ENCODE measurements at regions not wholly inside any gene's neighbourhood (a gene's known extent, or its start where the extent isn't known, plus 50 kb on each side); places are given as distances from the start of the nearest gene placed in this dataset.

DNA sequence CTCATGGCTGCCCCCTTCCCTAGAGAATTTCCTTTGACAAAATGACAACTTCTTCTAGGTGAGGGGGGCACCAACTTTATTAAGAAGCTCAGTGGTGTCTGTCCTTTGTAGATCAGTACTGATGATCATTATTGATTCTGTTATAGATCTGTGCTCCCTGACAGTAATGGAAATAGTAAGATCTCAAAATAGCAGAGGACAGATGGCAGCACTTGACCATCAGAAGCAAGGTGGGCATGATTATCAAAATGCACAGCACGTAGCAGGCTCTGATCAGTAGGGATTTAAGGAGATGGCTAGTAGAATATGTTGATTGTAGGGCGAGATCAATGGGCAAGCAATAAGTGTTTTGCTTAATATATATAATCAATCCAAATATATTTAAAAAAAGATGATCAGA, 208.6 kb upstream of the HDDC2 start:
- TF ChIP-seq YY1 (IDR thresholded peaks at IDR 0.05; ENCODE audit: insufficient read depth, insufficient read length), result no peak
- TF ChIP-seq SUZ12 (IDR thresholded peaks at IDR 0.05; ENCODE audit: extremely low read depth, insufficient read depth, insufficient read length), result no peak
- no peak for TF ChIP-seq ZNF274 (IDR thresholded peaks at IDR 0.05; ENCODE audit: low read depth, low read length)

Data from NT2/D1 (cell line).